Activated naive CD4-positive, alpha-beta T cell treated with anti-CD3 and anti-CD28 coated beads for 36 hours (primary cell): ENCODE measurements at regions not wholly inside any gene's neighbourhood (a gene's known extent, or its start where the extent isn't known, plus 50 kb on each side); places are given as distances from the start of the nearest gene placed in this dataset.
A peak's percentile ranks its signal among the peaks of the same experiment; 100 is the strongest.

Experiments used
- CTCF ChIA-PET: fragments of 350-600 bp; sonication (Branson Sonifier 250); formaldehyde crosslinking; loops from one replicate; lab custom pipeline; 2021; ENCODE audit warnings: antibody characterized with exemption; lab: Charles Lee
- DNase-seq: peaks from one replicate; pipeline ENCODE4 v3.0.0-alpha.2; 2020
- H3K27ac Mint-ChIP-seq: one replicate; pipeline ENCODE4 v1.8.0; 2021; ENCODE audit warnings: mild to moderate bottlenecking, mixed read lengths
- H3K27me3 Mint-ChIP-seq: one replicate; pipeline ENCODE4 v1.8.0; 2021; ENCODE audit warnings: low read depth, mixed read lengths
- H3K36me3 Mint-ChIP-seq: one replicate; pipeline ENCODE4 v1.8.0; 2021; ENCODE audit warnings: low read depth, mixed read lengths
- H3K4me1 Mint-ChIP-seq: one replicate; pipeline ENCODE4 v1.8.0; 2021; ENCODE audit warnings: low read depth, mixed read lengths
- H3K4me3 Mint-ChIP-seq: one replicate; pipeline ENCODE4 v1.8.0; 2021; ENCODE audit warnings: mild to moderate bottlenecking, moderate library complexity, mixed read lengths
- H3K9me3 Mint-ChIP-seq: one replicate; pipeline ENCODE4 v1.8.0; 2021; ENCODE audit warnings: mixed read lengths
- intact Hi-C: fragments of 100-400 bp; cut with micrococcal nuclease; formaldehyde crosslinking; loops from one replicate; pipeline ENCODE4 v1.15.1; 2023

DNA sequence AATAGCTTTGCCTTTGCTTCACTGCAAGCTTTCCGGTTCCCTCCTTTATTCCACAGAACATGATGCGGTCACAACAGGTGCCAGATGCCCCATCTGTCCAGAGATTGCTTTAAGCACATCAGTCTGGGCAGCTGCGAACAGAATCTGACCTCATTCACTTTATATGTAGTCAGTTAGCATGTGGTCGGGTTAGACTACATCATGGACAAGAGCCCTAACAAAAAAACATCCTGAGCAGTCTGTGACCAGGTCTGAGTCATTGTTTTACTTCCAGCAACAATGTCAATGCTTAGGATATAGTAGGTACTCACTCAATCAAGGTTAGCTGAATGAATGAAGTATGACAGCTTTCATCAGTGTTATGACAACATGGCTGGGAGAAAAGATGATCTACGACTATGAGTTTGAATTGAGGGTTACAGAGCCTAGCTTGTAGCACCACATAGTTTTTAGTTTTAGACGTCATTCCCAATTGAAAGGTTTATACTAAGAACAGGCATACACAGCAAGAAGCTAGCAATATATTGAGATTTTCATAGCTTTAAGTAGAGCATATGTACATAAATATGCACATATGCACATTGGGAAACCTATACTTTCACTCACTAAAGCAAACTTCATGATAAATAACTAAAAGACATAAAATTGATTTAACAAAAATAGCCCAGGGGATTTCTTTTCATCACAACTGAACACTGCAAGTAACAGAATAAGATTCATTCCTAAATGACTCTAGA lies 64.2 kb upstream of the TMCC3 start:
- H3K4me1 Mint-ChIP-seq: no peaks in the 10 kb centered on the region
- DNase-seq: no peak
- CTCF ChIA-PET: interaction anchor here (0.6 kb wide), 1 partner anchor 267 kb away, joined by 4 read pairs; no protein-coding TSS in a partner anchor
- no peak overlapping the region for H3K27ac Mint-ChIP-seq
- no peaks in the 10 kb centered on the region for H3K27me3 Mint-ChIP-seq
- no peaks in the 10 kb centered on the region for H3K9me3 Mint-ChIP-seq
- intact Hi-C loops: no loop called here
- H3K36me3 Mint-ChIP-seq: no peaks in the 10 kb centered on the region
- no peak overlapping the region for H3K4me3 Mint-ChIP-seq

DNA sequence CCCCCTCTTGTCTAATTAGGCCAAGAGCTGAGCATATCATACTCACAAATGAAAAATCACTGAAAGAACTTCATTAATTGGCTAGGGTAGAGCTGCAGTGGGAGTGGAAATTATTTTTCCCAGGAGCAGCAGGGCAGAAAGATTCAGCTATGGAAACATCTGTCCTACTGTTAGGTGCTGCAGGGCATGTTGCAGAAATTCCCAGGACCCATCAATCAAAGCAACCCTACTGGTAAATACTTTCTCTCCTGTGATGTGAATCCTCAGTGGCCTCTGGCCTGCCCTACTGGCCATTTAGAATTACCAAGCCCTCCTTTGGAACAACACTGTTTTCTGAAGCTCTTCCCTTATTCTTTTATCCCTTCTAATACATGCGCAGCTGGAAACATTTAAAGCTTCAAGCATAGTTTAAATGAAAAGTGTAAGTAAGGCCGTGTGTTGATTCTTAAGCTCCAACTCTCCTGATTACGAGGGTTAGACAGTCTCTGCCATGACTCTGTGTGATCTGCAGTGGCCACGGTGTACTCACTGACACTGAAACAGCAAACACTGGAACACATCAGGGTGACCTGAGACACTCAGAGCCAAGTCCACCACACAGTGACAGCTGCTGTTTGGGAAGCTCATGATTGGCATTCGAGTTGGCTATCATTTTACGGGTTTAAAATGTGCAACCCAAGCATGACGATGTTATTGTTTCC lies 62.6 kb upstream of the TMCC3 start:
- no peak overlapping the region for H3K4me3 Mint-ChIP-seq
- no peaks in the 10 kb centered on the region for H3K27me3 Mint-ChIP-seq
- intact Hi-C loops: no loop called here
- no peaks in the 10 kb centered on the region for H3K36me3 Mint-ChIP-seq
- CTCF ChIA-PET: interaction anchor here (0.7 to 1.0 kb wide), 2 partner anchors 76 to 161 kb away, joined by 3 read pairs; no protein-coding TSS in a partner anchor
- no peak overlapping the region for H3K27ac Mint-ChIP-seq
- no peaks in the 10 kb centered on the region for H3K4me1 Mint-ChIP-seq
- no peaks in the 10 kb centered on the region for H3K9me3 Mint-ChIP-seq
- DNase-seq: no peak

DNA sequence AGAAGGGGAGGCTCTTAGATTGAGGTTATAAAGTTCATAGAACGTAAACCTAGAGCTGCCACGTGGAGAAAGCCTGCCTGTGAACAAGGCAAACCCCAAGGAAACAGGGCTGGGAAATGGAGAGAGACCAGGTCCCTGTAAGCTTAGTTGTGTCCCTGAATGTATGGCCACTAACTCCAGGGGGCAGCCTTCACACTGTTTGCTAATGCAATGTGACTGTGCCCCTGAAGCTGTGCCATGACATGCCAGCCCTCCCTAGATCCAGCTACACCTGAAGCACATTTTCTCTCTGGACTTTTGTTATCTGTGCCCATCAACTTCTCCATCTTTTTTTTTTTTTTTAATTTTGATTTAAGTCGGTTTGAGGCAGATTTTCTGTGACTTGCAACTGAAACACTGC lies 60.6 kb upstream of the TMCC3 start:
- no peaks in the 10 kb centered on the region for H3K9me3 Mint-ChIP-seq
- peak; percentile 57 for DNase-seq
- no peak overlapping the region for H3K4me3 Mint-ChIP-seq
- no peaks in the 10 kb centered on the region for H3K27me3 Mint-ChIP-seq
- intact Hi-C loops: loop anchor here (1.0 kb wide), 1 partner anchor 164 kb away; no protein-coding TSS in a partner anchor
- CTCF ChIA-PET: interaction anchor here (0.6 to 1.7 kb wide), 2 partner anchors 107 to 1431 kb away, joined by 3 to 4 read pairs; no protein-coding TSS in a partner anchor
- peaks cover 4% of the 10 kb centered on the region for H3K4me1 Mint-ChIP-seq
- no peaks in the 10 kb centered on the region for H3K36me3 Mint-ChIP-seq
- H3K27ac Mint-ChIP-seq: no peak overlapping the region

DNA sequence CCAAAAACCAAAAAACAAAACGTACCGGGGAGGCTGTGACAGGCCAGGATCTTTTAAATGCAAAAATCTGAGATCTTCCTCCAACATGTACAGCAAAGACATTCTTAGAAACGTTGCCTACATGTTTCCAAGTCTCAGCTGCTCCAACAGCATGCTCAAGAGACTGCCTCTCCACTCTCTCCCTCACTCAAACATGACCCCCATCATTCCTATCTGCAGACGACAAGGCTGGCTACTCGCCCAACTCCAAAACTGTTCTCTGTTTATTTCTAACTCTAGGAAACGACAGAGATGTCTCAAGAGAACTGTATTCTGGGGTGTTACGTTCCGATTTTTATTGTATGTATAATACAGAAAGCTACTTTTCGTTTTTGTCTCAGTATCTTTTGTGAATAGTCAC lies 57.5 kb upstream of the TMCC3 start:
- H3K9me3 Mint-ChIP-seq: no peaks in the 10 kb centered on the region
- no peak for DNase-seq
- no peaks in the 10 kb centered on the region for H3K36me3 Mint-ChIP-seq
- peaks cover 5% of the 10 kb centered on the region for H3K4me1 Mint-ChIP-seq
- no peaks in the 10 kb centered on the region for H3K27me3 Mint-ChIP-seq
- no peak overlapping the region for H3K4me3 Mint-ChIP-seq
- CTCF ChIA-PET: interaction anchor here (0.6 to 1.6 kb wide), 3 partner anchors 13 to 168 kb away, joined by 3 to 4 read pairs (median 3); no protein-coding TSS in a partner anchor
- no peak overlapping the region for H3K27ac Mint-ChIP-seq
- intact Hi-C loops: no loop called here

DNA sequence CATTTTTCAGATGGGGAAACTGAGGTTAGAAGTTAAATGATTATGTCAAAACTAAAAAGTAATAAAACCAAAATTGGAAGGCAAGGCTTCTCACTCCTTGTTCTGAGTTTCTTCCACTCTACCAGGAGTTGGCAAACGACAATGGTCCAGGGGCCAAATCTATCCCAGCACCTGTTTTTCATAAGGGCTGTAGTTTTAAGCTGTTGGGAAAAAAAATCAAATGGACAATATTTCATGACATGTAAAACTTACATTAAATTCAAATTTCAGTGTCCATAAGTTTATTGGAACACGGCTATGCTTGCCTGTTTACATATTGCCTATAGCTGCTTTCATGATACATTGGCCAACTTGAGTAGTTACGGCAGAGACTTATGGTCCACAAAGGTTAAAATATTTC lies 56.7 kb upstream of the TMCC3 start:
- intact Hi-C loops: no loop called here
- Mint-ChIP-seq H3K9me3 (no peaks in the 10 kb centered on the region), H3K27me3 (no peaks in the 10 kb centered on the region), H3K4me3 (no peak overlapping the region), H3K27ac (no peak overlapping the region), H3K36me3 (no peaks in the 10 kb centered on the region), H3K4me1 (peaks cover 5% of the 10 kb centered on the region)
- CTCF ChIA-PET: interaction anchor here (1.6 kb wide), 2 partner anchors 14 to 169 kb away, joined by 3 to 4 read pairs; no protein-coding TSS in a partner anchor
- DNase-seq: no peak

DNA sequence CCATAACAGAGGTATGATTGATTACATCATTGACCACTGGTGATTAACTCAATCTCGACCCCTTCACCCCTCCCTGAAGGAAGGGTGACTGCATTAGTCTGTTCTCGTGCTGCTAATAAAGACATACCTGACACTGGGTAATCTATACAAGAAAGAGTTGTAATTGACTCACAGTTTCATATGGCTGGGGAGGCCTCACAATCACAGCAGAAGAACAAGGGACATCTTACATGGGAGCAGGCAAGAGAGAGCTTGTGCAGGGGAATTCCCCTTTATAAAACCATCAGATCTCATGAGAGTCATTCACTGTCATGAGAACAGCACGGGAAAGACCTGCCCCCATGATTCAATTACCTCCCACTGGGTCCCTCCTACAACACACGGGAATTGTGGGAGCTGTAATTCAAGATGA lies 55.9 kb upstream of the TMCC3 start:
- Mint-ChIP-seq H3K27ac (no peak overlapping the region), H3K4me3 (no peak overlapping the region), H3K9me3 (no peaks in the 10 kb centered on the region), H3K36me3 (no peaks in the 10 kb centered on the region), H3K27me3 (no peaks in the 10 kb centered on the region), H3K4me1 (peaks cover 5% of the 10 kb centered on the region)
- CTCF ChIA-PET: interaction anchor here (1.6 kb wide), 1 partner anchor 170 kb away, joined by 4 read pairs; no protein-coding TSS in a partner anchor
- intact Hi-C loops: loop anchor here (1.0 kb wide), 3 partner anchors 17 to 125 kb away; no protein-coding TSS in a partner anchor
- DNase-seq: peak; percentile 38

DNA sequence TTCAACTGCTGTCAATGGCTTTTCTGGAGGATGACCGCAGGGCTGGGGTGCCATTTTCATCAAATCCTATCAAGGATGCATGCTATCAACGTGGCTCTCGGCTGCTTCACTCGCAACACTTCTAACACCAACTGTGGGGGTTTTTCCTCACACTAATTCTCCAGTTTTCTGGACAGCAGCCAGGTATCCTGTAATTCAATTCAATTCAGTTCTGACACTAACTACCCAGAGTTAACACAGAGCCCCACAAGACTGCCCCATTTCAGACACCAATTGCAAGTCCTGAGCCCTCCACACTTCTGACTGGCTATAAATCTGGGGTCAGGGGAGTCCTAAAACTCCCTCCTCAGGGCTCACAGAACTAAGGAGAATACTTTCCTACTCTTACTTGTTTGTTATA lies 55.3 kb upstream of the TMCC3 start:
- intact Hi-C loops: loop anchor here (1.0 kb wide), 3 partner anchors 16 to 126 kb away; no protein-coding TSS in a partner anchor
- no peaks in the 10 kb centered on the region for H3K9me3 Mint-ChIP-seq
- CTCF ChIA-PET: no interaction called here
- no peaks in the 10 kb centered on the region for H3K27me3 Mint-ChIP-seq
- H3K4me3 Mint-ChIP-seq: no peak overlapping the region
- no peak for DNase-seq
- peaks cover 5% of the 10 kb centered on the region for H3K4me1 Mint-ChIP-seq
- no peak overlapping the region for H3K27ac Mint-ChIP-seq
- H3K36me3 Mint-ChIP-seq: no peaks in the 10 kb centered on the region

DNA sequence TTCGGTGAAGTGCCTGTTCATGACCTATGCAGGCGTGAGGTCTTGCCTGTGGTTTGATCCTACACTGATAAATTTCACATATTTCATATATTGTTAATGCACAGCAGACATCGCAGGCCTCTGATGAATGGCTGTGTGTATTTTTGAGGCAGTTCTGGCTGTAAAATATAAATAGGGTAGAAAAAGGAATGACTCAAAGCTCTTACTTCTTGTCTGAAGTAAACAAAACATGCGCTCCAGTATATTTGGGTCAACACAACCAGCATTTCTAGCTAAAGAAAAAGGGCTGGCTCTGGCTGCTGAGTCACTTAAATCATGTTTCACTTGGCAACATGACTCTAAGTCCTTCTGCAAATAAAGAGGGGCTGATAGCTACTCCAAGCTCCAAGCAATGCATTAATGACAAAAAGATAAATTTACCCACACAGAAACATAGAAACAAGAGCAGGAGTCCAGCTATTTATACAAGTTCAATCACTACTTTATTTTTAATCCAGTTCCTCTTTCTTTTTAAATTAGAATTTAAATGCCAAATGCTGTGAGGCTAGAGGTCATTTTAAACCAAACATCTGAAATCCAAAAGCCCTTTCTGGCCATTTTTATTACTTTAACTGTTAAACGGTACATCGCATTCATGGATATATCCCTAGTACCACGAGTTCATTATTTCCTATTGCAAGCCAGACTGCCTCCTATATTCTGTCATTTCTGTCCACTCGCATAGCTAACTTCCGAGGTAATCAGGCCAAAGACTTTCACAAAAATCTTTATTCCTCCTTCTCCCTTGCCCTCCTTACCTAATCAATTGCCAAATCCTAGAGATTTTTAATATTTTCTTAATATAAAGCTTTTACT lies 54.3 kb upstream of the TMCC3 start:
- Mint-ChIP-seq H3K27ac (no peak overlapping the region), H3K27me3 (no peaks in the 10 kb centered on the region), H3K4me1 (peaks cover 5% of the 10 kb centered on the region), H3K9me3 (no peaks in the 10 kb centered on the region), H3K4me3 (no peak overlapping the region), H3K36me3 (no peaks in the 10 kb centered on the region)
- intact Hi-C loops: no loop called here
- DNase-seq: no peak
- CTCF ChIA-PET: interaction anchor here (0.5 kb wide), 1 partner anchor 337 kb away, joined by 3 read pairs; no protein-coding TSS in a partner anchor

DNA sequence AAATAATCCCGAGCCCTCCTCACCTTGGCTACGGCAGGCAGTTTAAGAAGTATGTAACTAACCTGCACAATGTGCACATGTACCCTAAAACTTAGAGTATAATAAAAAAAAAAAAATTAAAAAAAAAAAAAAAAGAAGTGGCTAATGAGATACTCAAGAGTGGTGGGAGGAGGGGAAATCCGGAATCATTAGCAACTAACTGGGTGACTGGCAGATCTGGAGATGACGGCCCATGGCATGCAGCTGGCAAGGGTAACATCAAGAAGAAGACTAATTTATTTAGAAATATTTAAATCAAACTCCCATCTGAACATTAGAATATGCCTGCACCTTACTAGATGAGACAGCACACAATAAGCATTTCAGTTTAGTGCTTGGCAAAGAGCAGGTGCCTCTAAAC lies 52.3 kb upstream of the TMCC3 start:
- DNase-seq: no peak

DNA sequence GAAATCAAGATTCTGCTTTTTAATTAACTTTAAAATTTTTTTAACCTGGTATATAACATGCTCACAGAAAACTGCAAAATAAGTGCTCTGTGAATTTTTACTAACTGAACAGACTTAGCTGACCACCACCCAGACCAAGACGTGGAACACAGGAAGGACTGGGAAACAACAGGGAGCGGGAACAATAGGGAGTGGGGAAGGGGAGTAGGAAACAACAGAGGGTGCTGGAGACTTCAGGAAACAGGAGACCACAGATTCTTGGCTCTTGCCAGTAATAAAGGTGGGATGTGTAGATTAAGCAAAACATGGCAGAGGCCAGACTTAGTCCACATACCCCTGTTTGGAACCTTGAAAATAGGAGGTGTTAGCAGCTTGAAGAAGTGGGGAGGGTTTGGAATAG lies 51.4 kb upstream of the TMCC3 start:
- Mint-ChIP-seq H3K27me3 (peaks cover 3% of the 10 kb centered on the region), H3K27ac (no peak overlapping the region), H3K9me3 (no peaks in the 10 kb centered on the region), H3K36me3 (no peaks in the 10 kb centered on the region), H3K4me1 (peaks cover 5% of the 10 kb centered on the region), H3K4me3 (no peak overlapping the region)
- DNase-seq: no peak
- intact Hi-C loops: no loop called here
- CTCF ChIA-PET: interaction anchor here (0.6 to 0.8 kb wide), 2 partner anchors 60 to 98 kb away, joined by 3 to 4 read pairs; no protein-coding TSS in a partner anchor

More for the DNA sequence above, 52.3 kb upstream of the TMCC3 start:
- Mint-ChIP-seq H3K4me3 (no peak overlapping the region), H3K36me3 (no peaks in the 10 kb centered on the region), H3K27me3 (peaks cover 3% of the 10 kb centered on the region), H3K9me3 (no peaks in the 10 kb centered on the region), H3K27ac (no peak overlapping the region), H3K4me1 (peaks cover 5% of the 10 kb centered on the region)
- intact Hi-C loops: no loop called here
- CTCF ChIA-PET: no interaction called here

DNA sequence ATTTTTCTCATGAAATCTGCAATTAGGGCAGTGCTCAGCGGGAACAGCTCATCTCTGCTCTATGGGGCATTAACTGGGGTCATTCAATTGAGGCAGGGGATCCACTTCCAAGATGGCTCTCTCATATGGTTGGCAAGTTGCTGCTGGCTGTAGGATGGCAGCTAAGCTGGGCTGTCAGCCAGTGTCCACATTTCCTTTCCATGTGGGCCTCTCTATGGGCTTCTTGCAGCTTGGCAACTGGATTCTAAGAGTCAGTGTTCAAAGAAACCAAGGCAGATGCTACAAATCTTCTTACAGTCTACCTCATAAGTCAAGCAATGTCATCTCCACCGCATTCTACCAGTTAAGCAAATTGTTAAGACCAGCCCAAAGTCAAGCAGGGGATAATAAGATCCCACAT lies 50.3 kb upstream of the TMCC3 start:
- no peaks in the 10 kb centered on the region for H3K4me1 Mint-ChIP-seq
- CTCF ChIA-PET: interaction anchor here (0.6 kb wide), 1 partner anchor 18 kb away, joined by 4 read pairs; no protein-coding TSS in a partner anchor
- H3K36me3 Mint-ChIP-seq: no peaks in the 10 kb centered on the region
- peaks cover 3% of the 10 kb centered on the region for H3K27me3 Mint-ChIP-seq
- H3K9me3 Mint-ChIP-seq: no peaks in the 10 kb centered on the region
- no peak overlapping the region for H3K27ac Mint-ChIP-seq
- H3K4me3 Mint-ChIP-seq: no peak overlapping the region
- no peak for DNase-seq
- intact Hi-C loops: no loop called here
